GM23338 (cell line): ENCODE measurements at regions not wholly inside any gene's neighbourhood (a gene's known extent, or its start where the extent isn't known, plus 50 kb on each side); places are given as distances from the start of the nearest gene placed in this dataset.

Experiments
- ATAC-seq: fragments of 200-7000 bp; cut with Tn5 transposase; 3 replicates; pipeline ENCODE4 v1.9.1; 2020
- DNase-seq: peaks from one replicate; pipeline ENCODE4 v3.0.0-alpha.2; 2015; ENCODE audit warnings: low spot score
- H2AFZ ChIP-seq: fragments of 200-600 bp; sonication (generic); 2 replicates; pipeline ENCODE4 v1.8.0; 2016; ENCODE audit warnings: antibody characterized with exemption, mild to moderate bottlenecking, moderate library complexity
- H3F3A ChIP-seq: fragments of 200-600 bp; sonication (generic); replicated peaks from 2 replicates; pipeline ENCODE4 v1.8.0; 2017; ENCODE audit warnings: antibody characterized with exemption, mixed run types, low read depth
- H3K27ac ChIP-seq: fragments of 200-600 bp; sonication (generic); 2 replicates; pipeline ENCODE4 v1.6.1; 2016; ENCODE audit warnings: low read depth
- H3K27me3 ChIP-seq: fragments of 200-600 bp; sonication (generic); 2 replicates; pipeline ENCODE4 v1.8.0; 2016; ENCODE audit warnings: mild to moderate bottlenecking, mixed run types, moderate library complexity; ENCODE audit not compliant: insufficient read depth
- H3K36me3 ChIP-seq: fragments of 200-600 bp; sonication (generic); 2 replicates; pipeline ENCODE4 v1.8.0; 2016; ENCODE audit warnings: mild to moderate bottlenecking; ENCODE audit not compliant: insufficient read depth
- H3K4me1 ChIP-seq: fragments of 200-600 bp; sonication (generic); 2 replicates; pipeline ENCODE4 v1.8.0; 2016; ENCODE audit warnings: mild to moderate bottlenecking, moderate library complexity; ENCODE audit not compliant: insufficient read depth
- H3K4me2 ChIP-seq: fragments of 200-600 bp; sonication (generic); 2 replicates; pipeline ENCODE4 v1.7.1; 2017; ENCODE audit warnings: mixed run types
- H3K4me3 ChIP-seq: fragments of 200-600 bp; sonication (generic); 2 replicates; pipeline ENCODE4 v1.6.1; 2016; ENCODE audit warnings: mixed run types
- H3K79me2 ChIP-seq: fragments of 200-600 bp; sonication (generic); replicated peaks from 2 replicates; pipeline ENCODE4 v1.8.0; 2017; ENCODE audit warnings: mild to moderate bottlenecking; ENCODE audit not compliant: insufficient read depth
- H3K9me2 ChIP-seq: fragments of 200-600 bp; sonication (generic); 2 replicates; pipeline ENCODE4 v1.8.0; 2017; ENCODE audit not compliant: insufficient read depth
- H4K20me1 ChIP-seq: fragments of 200-600 bp; sonication (generic); replicated peaks from 2 replicates; pipeline ENCODE4 v1.8.0; 2017; ENCODE audit warnings: mild to moderate bottlenecking; ENCODE audit not compliant: insufficient read depth
- H3K27ac Mint-ChIP-seq: 2 replicates; pipeline ENCODE4 v1.8.0; 2020; ENCODE audit warnings: inconsistent platforms, mild to moderate bottlenecking, moderate library complexity, mixed read lengths
- H3K27me3 Mint-ChIP-seq: 3 replicates; pipeline ENCODE4 v1.8.0; 2022; ENCODE audit warnings: low read depth, mild to moderate bottlenecking, moderate library complexity, mixed read lengths, inconsistent platforms; ENCODE audit not compliant: insufficient read depth, poor library complexity
- H3K36me3 Mint-ChIP-seq: 3 replicates; pipeline ENCODE4 v1.8.0; 2021; ENCODE audit warnings: low read depth, mild to moderate bottlenecking, inconsistent platforms, moderate library complexity, mixed read lengths
- H3K4me1 Mint-ChIP-seq: 3 replicates; pipeline ENCODE4 v1.8.0; 2020; ENCODE audit warnings: mild to moderate bottlenecking, inconsistent platforms, mixed read lengths
- H3K4me3 Mint-ChIP-seq: 3 replicates; pipeline ENCODE4 v1.8.0; 2021; ENCODE audit warnings: moderate library complexity, mild to moderate bottlenecking, inconsistent platforms, mixed read lengths
- H3K9me3 Mint-ChIP-seq: 3 replicates; pipeline ENCODE4 v1.8.0; 2020; ENCODE audit warnings: moderate library complexity, mild to moderate bottlenecking, inconsistent platforms, mixed read lengths
- CREB1 ChIP-seq: fragments of 250-450 bp; sonication (Bioruptor Pico); IDR thresholded peaks from 2 replicates; pipeline ENCODE4 v1.5.0; 2020; ENCODE audit warnings: low read depth, mild to moderate bottlenecking, moderate library complexity
- EZH2 ChIP-seq: fragments of 200-600 bp; sonication (generic); IDR thresholded peaks from one replicate; pipeline ENCODE4 v1.8.0; 2017; ENCODE audit warnings: antibody characterized with exemption, mild to moderate bottlenecking, low read depth; ENCODE audit not compliant: unreplicated experiment
- STAT1 ChIP-seq: IDR thresholded peaks from one replicate; pipeline ENCODE4 v1.6.1; 2016; ENCODE audit warnings: antibody characterized with exemption; ENCODE audit not compliant: unreplicated experiment
- ZNF114 ChIP-seq: fragments of 250-450 bp; sonication (Bioruptor Pico); IDR thresholded peaks from 2 replicates; pipeline ENCODE4 v1.5.0; 2020; ENCODE audit warnings: mild to moderate bottlenecking, moderate library complexity
- ZNF331 ChIP-seq: fragments of 250-450 bp; sonication (Bioruptor Pico); IDR thresholded peaks from 2 replicates; pipeline ENCODE4 v1.5.0; 2020; ENCODE audit warnings: low read depth, mild to moderate bottlenecking, moderate library complexity
- TF ChIP-seq, protein P1 (sequence below): IDR thresholded peaks from one replicate; pipeline ENCODE4 v1.6.1; 2018; ENCODE audit warnings: antibody characterized with exemption; ENCODE audit not compliant: unreplicated experiment
- TF ChIP-seq, protein P2 (sequence below): fragments of 250-450 bp; sonication (Bioruptor Pico); IDR thresholded peaks from 2 replicates; pipeline ENCODE4 v1.5.0; 2020; ENCODE audit warnings: mild to moderate bottlenecking, moderate library complexity
- TF ChIP-seq, protein P3 (sequence below), 2 experiments: fragments of 200-600 bp in 1 of 2; sonication (generic) in 1 of 2; conservative IDR thresholded peaks; 2 replicates each; pipeline versions ENCODE4 v1.5.1 to v1.6.1; 2016 to 2017; ENCODE audit warnings: antibody characterized with exemption in 2 of 2, low read depth in 2 of 2, mild to moderate bottlenecking in 2 of 2, moderate library complexity in 1 of 2
- TF ChIP-seq, protein P4 (sequence below): IDR thresholded peaks from 2 replicates; pipeline ENCODE4 v1.6.1; 2016; ENCODE audit warnings: antibody characterized with exemption

DNA sequence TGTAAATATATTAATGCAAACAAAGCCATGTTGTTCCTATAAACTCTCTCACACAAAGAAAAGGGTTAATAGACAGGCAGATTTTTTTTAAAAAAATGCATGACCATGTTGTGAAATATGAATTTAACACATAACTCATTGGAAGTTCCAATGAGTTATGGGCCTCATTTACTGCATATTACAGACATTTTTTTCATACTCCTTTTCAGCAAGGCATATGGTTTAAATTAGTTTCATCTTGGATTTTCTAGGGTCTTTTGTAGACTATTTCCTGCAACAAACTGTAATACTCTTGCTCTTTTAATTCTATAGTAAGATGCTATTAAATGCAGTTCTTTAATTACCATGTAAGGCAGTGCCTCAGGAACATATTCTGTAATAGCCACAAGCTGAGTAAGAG, 323.1 kb downstream of the GBA3 start:
- Mint-ChIP-seq H3K27me3 (no peaks in the 10 kb centered on the region), H3K4me3 (no peak overlapping the region), H3K36me3 (no peaks in the 10 kb centered on the region), H3K9me3 (no peaks in the 10 kb centered on the region), H3K27ac (no peak overlapping the region), H3K4me1 (peaks cover 10% of the 10 kb centered on the region; the same call in 2 of the 3 replicates)
- ATAC-seq, result no peak
- Histone ChIP-seq H3K79me2 (no peaks in the 10 kb centered on the region), H2AFZ (no peak overlapping the region), H3K27ac (no peak overlapping the region), H3K4me1 (peaks cover 10% of the 10 kb centered on the region), H3K4me3 (no peak overlapping the region), H4K20me1 (no peaks in the 10 kb centered on the region), H3K36me3 (no peaks in the 10 kb centered on the region), H3K4me2 (no peak overlapping the region), H3K27me3 (no peaks in the 10 kb centered on the region), H3K9me2 (no peaks in the 10 kb centered on the region), H3F3A (no peaks in the 10 kb centered on the region)
- TF ChIP-seq, protein P1, sequence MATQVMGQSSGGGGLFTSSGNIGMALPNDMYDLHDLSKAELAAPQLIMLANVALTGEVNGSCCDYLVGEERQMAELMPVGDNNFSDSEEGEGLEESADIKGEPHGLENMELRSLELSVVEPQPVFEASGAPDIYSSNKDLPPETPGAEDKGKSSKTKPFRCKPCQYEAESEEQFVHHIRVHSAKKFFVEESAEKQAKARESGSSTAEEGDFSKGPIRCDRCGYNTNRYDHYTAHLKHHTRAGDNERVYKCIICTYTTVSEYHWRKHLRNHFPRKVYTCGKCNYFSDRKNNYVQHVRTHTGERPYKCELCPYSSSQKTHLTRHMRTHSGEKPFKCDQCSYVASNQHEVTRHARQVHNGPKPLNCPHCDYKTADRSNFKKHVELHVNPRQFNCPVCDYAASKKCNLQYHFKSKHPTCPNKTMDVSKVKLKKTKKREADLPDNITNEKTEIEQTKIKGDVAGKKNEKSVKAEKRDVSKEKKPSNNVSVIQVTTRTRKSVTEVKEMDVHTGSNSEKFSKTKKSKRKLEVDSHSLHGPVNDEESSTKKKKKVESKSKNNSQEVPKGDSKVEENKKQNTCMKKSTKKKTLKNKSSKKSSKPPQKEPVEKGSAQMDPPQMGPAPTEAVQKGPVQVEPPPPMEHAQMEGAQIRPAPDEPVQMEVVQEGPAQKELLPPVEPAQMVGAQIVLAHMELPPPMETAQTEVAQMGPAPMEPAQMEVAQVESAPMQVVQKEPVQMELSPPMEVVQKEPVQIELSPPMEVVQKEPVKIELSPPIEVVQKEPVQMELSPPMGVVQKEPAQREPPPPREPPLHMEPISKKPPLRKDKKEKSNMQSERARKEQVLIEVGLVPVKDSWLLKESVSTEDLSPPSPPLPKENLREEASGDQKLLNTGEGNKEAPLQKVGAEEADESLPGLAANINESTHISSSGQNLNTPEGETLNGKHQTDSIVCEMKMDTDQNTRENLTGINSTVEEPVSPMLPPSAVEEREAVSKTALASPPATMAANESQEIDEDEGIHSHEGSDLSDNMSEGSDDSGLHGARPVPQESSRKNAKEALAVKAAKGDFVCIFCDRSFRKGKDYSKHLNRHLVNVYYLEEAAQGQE, result no peak
- TF ChIP-seq ZNF114 (CRISPR knock-in tag), result no peak
- TF ChIP-seq STAT1, result no peak
- TF ChIP-seq, protein P2, sequence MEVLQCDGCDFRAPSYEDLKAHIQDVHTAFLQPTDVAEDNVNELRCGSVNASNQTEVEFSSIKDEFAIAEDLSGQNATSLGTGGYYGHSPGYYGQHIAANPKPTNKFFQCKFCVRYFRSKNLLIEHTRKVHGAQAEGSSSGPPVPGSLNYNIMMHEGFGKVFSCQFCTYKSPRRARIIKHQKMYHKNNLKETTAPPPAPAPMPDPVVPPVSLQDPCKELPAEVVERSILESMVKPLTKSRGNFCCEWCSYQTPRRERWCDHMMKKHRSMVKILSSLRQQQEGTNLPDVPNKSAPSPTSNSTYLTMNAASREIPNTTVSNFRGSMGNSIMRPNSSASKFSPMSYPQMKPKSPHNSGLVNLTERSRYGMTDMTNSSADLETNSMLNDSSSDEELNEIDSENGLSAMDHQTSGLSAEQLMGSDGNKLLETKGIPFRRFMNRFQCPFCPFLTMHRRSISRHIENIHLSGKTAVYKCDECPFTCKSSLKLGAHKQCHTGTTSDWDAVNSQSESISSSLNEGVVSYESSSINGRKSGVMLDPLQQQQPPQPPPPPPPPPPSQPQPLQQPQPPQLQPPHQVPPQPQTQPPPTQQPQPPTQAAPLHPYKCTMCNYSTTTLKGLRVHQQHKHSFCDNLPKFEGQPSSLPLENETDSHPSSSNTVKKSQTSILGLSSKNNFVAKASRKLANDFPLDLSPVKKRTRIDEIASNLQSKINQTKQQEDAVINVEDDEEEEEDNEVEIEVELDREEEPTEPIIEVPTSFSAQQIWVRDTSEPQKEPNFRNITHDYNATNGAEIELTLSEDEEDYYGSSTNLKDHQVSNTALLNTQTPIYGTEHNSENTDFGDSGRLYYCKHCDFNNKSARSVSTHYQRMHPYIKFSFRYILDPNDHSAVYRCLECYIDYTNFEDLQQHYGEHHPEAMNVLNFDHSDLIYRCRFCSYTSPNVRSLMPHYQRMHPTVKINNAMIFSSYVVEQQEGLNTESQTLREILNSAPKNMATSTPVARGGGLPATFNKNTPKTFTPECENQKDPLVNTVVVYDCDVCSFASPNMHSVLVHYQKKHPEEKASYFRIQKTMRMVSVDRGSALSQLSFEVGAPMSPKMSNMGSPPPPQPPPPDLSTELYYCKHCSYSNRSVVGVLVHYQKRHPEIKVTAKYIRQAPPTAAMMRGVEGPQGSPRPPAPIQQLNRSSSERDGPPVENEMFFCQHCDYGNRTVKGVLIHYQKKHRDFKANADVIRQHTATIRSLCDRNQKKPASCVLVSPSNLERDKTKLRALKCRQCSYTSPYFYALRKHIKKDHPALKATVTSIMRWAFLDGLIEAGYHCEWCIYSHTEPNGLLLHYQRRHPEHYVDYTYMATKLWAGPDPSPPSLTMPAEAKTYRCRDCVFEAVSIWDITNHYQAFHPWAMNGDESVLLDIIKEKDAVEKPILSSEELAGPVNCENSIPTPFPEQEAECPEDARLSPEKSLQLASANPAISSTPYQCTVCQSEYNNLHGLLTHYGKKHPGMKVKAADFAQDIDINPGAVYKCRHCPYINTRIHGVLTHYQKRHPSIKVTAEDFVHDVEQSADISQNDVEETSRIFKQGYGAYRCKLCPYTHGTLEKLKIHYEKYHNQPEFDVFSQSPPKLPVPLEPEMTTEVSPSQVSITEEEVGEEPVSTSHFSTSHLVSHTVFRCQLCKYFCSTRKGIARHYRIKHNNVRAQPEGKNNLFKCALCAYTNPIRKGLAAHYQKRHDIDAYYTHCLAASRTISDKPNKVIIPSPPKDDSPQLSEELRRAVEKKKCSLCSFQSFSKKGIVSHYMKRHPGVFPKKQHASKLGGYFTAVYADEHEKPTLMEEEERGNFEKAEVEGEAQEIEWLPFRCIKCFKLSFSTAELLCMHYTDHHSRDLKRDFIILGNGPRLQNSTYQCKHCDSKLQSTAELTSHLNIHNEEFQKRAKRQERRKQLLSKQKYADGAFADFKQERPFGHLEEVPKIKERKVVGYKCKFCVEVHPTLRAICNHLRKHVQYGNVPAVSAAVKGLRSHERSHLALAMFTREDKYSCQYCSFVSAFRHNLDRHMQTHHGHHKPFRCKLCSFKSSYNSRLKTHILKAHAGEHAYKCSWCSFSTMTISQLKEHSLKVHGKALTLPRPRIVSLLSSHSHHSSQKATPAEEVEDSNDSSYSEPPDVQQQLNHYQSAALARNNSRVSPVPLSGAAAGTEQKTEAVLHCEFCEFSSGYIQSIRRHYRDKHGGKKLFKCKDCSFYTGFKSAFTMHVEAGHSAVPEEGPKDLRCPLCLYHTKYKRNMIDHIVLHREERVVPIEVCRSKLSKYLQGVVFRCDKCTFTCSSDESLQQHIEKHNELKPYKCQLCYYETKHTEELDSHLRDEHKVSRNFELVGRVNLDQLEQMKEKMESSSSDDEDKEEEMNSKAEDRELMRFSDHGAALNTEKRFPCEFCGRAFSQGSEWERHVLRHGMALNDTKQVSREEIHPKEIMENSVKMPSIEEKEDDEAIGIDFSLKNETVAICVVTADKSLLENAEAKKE (CRISPR knock-in tag), result no peak
- TF ChIP-seq, protein P3, sequence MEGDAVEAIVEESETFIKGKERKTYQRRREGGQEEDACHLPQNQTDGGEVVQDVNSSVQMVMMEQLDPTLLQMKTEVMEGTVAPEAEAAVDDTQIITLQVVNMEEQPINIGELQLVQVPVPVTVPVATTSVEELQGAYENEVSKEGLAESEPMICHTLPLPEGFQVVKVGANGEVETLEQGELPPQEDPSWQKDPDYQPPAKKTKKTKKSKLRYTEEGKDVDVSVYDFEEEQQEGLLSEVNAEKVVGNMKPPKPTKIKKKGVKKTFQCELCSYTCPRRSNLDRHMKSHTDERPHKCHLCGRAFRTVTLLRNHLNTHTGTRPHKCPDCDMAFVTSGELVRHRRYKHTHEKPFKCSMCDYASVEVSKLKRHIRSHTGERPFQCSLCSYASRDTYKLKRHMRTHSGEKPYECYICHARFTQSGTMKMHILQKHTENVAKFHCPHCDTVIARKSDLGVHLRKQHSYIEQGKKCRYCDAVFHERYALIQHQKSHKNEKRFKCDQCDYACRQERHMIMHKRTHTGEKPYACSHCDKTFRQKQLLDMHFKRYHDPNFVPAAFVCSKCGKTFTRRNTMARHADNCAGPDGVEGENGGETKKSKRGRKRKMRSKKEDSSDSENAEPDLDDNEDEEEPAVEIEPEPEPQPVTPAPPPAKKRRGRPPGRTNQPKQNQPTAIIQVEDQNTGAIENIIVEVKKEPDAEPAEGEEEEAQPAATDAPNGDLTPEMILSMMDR (conservative IDR thresholded peaks at IDR 0.05; ENCODE audit: low read depth in 2 of 2), result no peak
- no peak for TF ChIP-seq EZH2
- TF ChIP-seq, protein P4, sequence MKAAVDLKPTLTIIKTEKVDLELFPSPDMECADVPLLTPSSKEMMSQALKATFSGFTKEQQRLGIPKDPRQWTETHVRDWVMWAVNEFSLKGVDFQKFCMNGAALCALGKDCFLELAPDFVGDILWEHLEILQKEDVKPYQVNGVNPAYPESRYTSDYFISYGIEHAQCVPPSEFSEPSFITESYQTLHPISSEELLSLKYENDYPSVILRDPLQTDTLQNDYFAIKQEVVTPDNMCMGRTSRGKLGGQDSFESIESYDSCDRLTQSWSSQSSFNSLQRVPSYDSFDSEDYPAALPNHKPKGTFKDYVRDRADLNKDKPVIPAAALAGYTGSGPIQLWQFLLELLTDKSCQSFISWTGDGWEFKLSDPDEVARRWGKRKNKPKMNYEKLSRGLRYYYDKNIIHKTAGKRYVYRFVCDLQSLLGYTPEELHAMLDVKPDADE, result no peak
- TF ChIP-seq CREB1 (CRISPR knock-in tag), result no peak
- no peak for TF ChIP-seq ZNF331 (CRISPR knock-in tag)
- no peak for DNase-seq
